T47D (cell line): ENCODE measurements at regions not wholly inside any gene's neighbourhood (a gene's known extent, or its start where the extent isn't known, plus 50 kb on each side); places are given as distances from the start of the nearest gene placed in this dataset.

Experiments used
- DNase-seq, 2 experiments: peaks; one replicate each; pipeline versions ENCODE4 v3.0.0 to v3.0.0-alpha.2; 2011 to 2012; ENCODE audit warnings: low read depth in 1 of 2, low spot score in 1 of 2
- JUND ChIP-seq: IDR thresholded peaks from 2 replicates; pipeline ENCODE4 v1.6.1; 2012; ENCODE audit warnings: low read depth
- in situ Hi-C: cut with HindIII; loops from 2 replicates; pipeline ENCODE4 v1.10.0; 2016; ENCODE audit warnings: low sequenced_read_pairs, low pct_unique_long_range_greater_than_20kb

- DNase-seq: no peak
- TF ChIP-seq JUND: no peak
- in situ Hi-C loops: no loop called here
Measured at GRCh38 chr14:35229792-35230089, 62.4 kb upstream of the PSMA6 start.

- in situ Hi-C loops: no loop called here
Measured at GRCh38 chr14:35231207-35231760, 60.9 kb upstream of the PSMA6 start.

GRCh38 chr14:35234012-35234805 is 58.0 kb upstream of the PSMA6 start:
- DNase-seq: no peak
- TF ChIP-seq JUND: no peak
- in situ Hi-C loops: no loop called here

More at GRCh38 chr14:35231207-35231760, 60.9 kb upstream of the PSMA6 start:
- TF ChIP-seq JUND: no peak
- no peak for DNase-seq

- no peak for DNase-seq
- no peak for TF ChIP-seq JUND
- in situ Hi-C loops: no loop called here
Measured at GRCh38 chr14:35235840-35236239, 56.3 kb upstream of the PSMA6 start.

- TF ChIP-seq JUND: no peak
- in situ Hi-C loops: no loop called here
- no peak for DNase-seq
Measured at GRCh38 chr14:35236806-35237205, 55.4 kb upstream of the PSMA6 start.

GRCh38 chr14:35240231-35240630 is 52.0 kb upstream of the PSMA6 start:
- TF ChIP-seq JUND: no peak
- no peak for DNase-seq
- in situ Hi-C loops: no loop called here
